NCI-H2107 treated with DMSO at 0.1 percent for 48 hours (cell line): ENCODE measurements at regions not wholly inside any gene's neighbourhood (a gene's known extent, or its start where the extent isn't known, plus 50 kb on each side); places are given as distances from the start of the nearest gene placed in this dataset.

Source experiments
- DNase-seq: peaks from one replicate; lab custom pipeline; 2025; ENCODE audit not compliant: unreplicated experiment; lab: John Stamatoyannopoulos, UW

- DNase-seq, result no peak
These were observed 512.2 kb upstream of the ALCAM start for GRCh38 chr3:104854468-104854867.

- DNase-seq, result no peak
These were observed 511.0 kb upstream of the ALCAM start for GRCh38 chr3:104855702-104856101.

GRCh38 chr3:104856741-104857140 lies 510.0 kb upstream of the ALCAM start:
- DNase-seq, result no peak

- no peak for DNase-seq
These were observed 498.4 kb upstream of the ALCAM start for GRCh38 chr3:104868291-104868690.

- DNase-seq, result no peak
These were observed 496.4 kb upstream of the ALCAM start for GRCh38 chr3:104870276-104870675.

GRCh38 chr3:104873331-104873730 lies 493.4 kb upstream of the ALCAM start:
- no peak for DNase-seq

- no peak for DNase-seq
These were observed 488.3 kb upstream of the ALCAM start for GRCh38 chr3:104878395-104878794.

- DNase-seq, result no peak
These were observed 486.8 kb upstream of the ALCAM start for GRCh38 chr3:104879919-104880318.

GRCh38 chr3:104885214-104885814 lies 481.4 kb upstream of the ALCAM start:
- no peak for DNase-seq

- no peak for DNase-seq
These were observed 480.3 kb upstream of the ALCAM start for GRCh38 chr3:104886220-104886995.

- DNase-seq, result no peak
These were observed 479.6 kb upstream of the ALCAM start for GRCh38 chr3:104887069-104887468.

- DNase-seq, result no peak
These were observed 479.1 kb upstream of the ALCAM start for GRCh38 chr3:104887619-104888018.

GRCh38 chr3:104892044-104892443 lies 474.7 kb upstream of the ALCAM start:
- DNase-seq, result no peak

GRCh38 chr3:104896624-104897023 lies 470.1 kb upstream of the ALCAM start:
- no peak for DNase-seq

- DNase-seq, result no peak
These were observed 465.3 kb upstream of the ALCAM start for GRCh38 chr3:104901396-104901795.

- DNase-seq, result no peak
These were observed 463.6 kb upstream of the ALCAM start for GRCh38 chr3:104903064-104903463.

- DNase-seq, result no peak
These were observed 460.6 kb upstream of the ALCAM start for GRCh38 chr3:104906001-104906639.

GRCh38 chr3:104907507-104907906 lies 459.2 kb upstream of the ALCAM start:
- DNase-seq, result no peak

GRCh38 chr3:104908761-104909160 lies 457.9 kb upstream of the ALCAM start:
- no peak for DNase-seq

- no peak for DNase-seq
These were observed 457.5 kb upstream of the ALCAM start for GRCh38 chr3:104909198-104909597.

GRCh38 chr3:104909721-104910120 lies 457.0 kb upstream of the ALCAM start:
- no peak for DNase-seq

- DNase-seq, result no peak
These were observed 455.3 kb upstream of the ALCAM start for GRCh38 chr3:104911376-104911775.
